GM19324 (cell line): ENCODE measurements at regions not wholly inside any gene's neighbourhood (a gene's known extent, or its start where the extent isn't known, plus 50 kb on each side); places are given as distances from the start of the nearest gene placed in this dataset.

Experiments
- ATAC-seq: cut with Tn5 transposase; IDR thresholded peaks from one replicate; pipeline ENCODE4 v1.9.1; 2021; ENCODE audit warnings: mild to moderate bottlenecking, moderate library complexity; ENCODE audit not compliant: unreplicated experiment, low FRiP score

DNA sequence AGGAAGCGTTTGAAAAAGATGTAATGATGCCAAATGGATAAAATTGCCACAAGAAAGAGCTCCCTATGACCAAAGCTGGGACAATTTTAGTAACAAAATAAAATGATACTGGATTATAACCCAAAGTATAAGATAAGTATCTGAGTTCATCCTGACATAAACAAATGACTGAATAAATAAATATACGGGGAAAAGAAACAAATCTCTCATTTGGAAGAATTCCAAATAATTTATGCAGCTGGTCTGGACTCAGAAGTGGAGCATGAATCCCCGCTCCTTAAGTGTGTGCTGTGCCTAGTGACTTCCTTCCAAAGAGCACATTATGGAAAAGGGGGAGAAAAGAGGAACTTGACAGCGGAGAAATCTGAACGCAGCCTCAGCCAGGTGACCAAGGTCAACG is 186.2 kb downstream of the RAMP3 start:
- ATAC-seq, result no peak

DNA sequence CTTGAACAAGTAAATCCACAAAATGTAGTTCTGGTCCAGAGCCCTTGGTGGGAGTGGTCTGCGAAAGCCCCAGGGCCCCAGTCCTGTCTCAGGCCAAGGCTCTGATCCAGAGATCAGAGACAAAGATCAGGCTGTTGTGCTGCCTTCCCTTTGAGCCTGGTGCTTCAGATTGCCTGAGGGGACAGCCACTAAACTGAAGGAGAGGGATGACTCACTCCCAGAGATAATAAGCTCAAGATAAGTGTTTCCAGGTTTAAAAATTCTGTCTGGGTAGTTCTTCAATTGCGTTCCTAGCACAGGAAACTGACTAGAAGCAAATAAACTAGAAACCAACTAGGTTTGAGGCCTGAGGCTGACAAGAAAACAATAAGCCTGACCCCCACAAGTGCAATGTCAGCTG is 190.2 kb downstream of the RAMP3 start:
- ATAC-seq, result no peak

DNA sequence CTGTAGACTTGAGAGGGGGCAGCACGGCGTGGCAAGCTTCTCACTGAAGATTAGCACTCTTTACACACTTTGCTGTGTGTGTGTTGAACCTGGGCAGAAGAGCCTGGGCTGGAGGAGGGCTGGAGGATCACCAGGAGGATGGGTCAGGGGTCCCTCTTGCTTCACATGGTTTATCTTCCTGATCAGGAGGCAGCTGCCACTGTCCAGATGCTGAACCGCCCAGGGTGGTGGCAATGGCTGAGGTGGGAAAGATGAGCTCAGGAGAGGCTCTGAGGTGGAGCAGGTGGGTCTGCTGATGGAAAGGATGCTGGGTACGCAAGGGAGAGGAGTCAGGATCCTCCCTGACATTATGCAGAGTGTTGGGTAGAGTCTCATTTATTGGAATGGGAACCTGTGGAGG is 191.5 kb downstream of the RAMP3 start:
- no peak for ATAC-seq

DNA sequence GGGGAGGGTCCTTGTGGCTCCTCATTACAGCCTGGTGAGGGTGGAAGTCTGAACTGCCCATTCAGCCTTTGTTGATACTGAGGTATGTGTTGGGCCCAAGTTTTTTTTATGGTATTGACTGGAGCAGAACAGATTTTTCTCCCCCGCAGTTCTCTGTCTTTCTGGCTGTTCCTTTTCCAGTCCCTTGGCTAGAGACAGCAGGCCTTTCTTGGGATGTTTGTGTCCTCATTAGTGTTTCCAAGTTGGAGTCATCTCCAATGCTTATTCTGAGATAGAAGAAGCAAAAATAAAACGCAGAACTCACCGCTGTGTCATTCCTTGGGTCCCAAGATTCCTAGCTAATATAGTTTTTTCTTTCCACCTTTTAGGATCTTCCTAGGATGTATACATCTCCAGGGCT is 193.3 kb downstream of the RAMP3 start:
- ATAC-seq, result no peak

DNA sequence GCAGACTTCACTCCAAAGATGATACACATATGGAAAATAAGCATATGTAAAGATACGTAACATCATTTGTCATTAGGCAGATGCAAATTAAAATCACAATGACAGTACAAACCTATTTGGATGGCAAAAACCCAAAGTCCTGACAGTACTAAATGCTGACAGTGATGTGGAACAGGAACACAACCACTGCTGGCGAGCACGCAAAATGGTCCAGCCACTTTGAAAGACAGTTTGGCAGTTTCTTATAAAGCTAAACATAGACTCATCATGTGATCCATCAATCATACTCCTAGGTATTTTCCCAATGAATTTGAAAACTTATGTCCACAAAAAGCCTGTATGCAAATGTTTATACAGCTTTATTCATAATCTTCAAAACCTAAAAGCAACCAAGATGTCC is 200.7 kb downstream of the RAMP3 start:
- ATAC-seq, result no peak

DNA sequence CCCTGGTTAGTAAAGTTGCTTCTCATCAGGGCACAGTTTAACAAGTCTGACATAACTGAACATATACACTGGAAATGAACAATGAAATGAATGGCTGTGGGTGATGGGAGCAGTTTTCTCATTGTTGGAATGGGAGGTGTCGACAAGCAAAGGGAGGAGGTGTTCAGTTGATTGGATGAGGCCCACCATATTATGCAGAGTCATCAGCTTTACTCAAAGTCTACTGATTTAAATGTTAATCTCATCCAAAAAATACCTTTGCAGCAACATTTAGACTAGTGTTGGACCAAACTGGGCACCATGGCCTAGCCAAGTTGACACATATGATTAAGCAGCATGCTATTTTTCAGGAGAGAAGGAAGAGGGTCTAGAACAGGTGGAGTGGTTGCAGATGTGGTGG is 201.7 kb downstream of the RAMP3 start:
- ATAC-seq, result no peak

DNA sequence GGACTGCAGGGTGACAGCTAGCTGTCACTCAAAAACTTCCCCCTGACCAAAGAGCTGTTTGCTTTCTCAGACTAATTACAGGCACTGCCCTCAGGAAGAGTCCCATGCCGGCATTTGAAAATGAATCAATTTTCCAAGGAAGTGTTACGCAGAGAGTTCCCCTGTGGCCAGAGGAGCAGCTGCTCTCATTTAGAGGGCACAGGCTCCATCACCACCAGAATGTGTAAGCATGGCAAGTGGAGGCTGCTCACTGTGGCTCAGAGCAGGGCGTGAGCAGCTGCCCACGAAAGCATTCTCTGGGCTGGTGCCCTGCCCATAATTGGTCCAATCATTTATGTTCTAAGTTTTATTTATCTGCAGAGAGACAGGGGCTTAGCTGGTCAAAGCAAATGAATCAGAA is 202.2 kb downstream of the RAMP3 start:
- ATAC-seq, result no peak

DNA sequence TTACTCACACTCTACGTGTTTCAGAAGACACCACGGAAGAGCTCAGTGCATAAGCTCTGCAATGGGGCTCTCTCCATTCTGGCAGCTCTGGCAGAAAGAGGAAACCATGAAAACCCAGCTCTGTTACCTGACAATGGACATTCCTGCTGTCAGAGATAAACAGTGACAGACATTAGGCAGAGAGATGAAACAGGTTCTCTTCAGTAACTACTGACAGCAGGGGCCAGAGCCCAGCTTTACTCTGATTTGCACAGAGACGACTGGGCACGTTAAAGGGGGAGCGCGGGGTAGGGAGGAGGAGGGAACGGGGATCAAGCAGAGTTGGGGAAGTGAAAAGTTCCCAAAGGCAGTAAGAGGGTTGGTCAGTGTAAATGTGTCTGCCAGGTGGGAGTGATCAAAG is 206.1 kb downstream of the RAMP3 start:
- ATAC-seq, result no peak

DNA sequence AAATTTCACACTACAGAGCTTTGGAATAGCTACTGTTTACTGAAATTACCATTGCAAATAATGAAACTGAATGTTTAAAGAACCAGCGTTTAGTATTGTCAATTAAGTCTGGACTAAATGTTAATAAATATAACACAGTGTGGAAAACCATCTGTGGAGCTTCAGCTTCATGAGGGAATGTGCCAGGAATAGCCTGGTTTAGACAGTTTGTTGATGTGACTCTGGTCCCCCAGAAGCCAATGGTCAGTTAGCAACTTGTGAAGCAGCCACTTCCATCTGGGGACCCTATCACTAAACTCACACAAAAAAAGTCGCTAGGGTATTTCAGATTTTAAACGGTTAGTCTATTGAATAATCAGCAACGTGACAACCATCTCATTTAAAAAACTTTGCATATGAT is 207.8 kb downstream of the RAMP3 start:
- ATAC-seq, result no peak

DNA sequence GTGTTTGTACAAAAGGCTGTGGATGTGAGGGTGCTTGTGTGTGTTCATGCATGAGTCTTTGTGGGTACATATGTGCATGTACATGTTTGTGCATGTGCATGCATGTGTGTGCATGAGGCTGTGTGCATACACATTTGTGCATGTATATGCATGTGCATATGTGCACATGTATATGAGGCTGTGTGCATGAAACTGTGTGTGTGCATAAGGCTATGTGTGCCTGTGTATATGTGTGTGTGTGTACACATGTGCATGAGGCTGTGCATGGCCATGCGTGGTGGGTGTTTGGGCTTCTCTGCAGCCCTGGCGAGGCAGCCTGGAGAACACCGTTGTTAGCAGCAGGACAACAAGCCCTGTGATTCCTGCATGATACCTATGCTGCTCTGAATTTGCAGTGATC is 207.7 kb upstream of the ADCY1 start:
- ATAC-seq, result no peak

DNA sequence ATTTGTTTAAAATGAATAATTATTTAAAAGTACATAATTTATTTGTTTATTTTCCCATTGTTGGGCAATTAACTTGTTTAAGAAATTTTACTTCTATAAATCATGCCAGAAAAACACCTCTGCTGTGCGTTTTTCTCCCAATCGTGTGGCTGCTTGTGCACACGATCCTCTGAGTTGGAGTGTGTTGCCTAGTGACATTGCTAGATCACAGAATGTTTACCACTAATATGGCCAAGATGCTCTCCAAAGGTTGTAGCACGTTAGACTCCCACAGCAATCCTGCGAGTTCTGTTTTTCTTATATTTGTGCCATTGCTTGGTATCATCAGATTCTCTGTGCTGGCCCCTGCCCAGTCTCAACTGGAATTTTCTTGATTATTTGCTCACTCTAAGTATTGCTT is 207.1 kb upstream of the ADCY1 start:
- no peak for ATAC-seq

DNA sequence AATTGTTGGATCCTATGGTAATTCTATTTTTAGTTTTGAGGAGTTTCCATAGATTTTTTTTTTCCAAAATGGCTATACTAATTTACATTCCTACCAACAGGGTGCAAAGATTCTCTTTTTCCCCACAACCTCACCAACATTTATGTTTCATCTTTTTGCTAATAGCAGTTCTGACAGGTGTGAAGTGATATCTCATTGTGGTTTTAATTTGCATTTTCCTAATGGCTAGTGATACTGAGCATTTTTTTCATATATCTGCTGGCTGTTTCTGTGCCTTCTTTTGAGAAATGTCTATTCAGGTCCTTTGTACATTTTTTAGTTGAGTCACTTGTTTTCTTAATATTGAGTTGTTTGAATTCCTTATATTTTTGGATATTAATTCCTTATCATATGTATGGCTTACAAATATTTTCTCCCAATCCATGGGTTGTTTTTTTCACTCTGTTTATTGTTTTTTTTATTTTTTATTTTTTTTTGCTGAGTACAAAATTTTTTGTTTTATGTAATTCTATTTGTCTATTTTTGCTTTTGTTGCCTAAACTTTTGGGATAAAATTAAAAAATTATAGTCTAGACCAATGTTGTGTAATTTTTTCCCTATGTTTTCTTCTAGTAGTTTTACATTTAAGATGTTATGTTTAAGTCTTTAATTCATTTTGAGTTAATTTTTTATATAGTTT is 205.9 kb upstream of the ADCY1 start:
- ATAC-seq, result no peak

DNA sequence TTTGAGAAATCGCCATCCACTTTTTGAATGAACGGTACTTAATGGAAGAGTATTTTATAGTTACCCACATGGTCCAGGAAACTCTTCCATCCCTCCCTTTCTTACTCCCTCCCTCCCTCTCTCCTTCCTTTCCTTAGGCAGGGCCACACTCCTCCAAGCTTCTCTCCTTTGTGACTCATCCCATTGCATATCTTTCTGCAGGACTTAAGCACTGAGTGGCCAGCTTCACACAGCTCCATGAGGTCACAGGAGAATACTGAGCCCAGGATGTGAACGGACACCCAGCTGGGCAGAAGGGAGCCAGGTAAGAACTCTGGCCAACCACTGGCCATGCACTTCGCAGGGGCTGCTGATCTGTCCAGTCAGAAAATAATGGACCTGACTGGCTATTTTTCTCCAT is 189.7 kb upstream of the ADCY1 start:
- ATAC-seq, result no peak

DNA sequence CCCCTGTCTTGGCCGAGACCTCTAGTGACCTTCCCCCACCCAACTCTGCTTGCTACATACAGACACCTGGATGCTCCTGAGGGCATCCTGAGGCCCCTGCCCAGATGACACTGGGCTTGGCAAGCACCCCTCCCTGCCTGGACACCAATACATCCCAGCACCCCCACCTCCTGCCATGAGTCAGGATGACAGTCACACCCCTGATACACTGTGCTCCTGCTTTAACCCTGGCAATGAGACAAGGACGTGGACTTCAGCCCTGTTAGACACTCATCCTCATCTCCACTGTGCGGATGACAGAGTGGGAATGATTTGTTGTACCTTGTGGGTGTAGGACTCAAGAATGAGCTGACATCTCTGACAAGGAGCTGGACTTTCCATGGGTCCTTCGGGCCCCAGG is 186.3 kb upstream of the ADCY1 start:
- ATAC-seq, result no peak

DNA sequence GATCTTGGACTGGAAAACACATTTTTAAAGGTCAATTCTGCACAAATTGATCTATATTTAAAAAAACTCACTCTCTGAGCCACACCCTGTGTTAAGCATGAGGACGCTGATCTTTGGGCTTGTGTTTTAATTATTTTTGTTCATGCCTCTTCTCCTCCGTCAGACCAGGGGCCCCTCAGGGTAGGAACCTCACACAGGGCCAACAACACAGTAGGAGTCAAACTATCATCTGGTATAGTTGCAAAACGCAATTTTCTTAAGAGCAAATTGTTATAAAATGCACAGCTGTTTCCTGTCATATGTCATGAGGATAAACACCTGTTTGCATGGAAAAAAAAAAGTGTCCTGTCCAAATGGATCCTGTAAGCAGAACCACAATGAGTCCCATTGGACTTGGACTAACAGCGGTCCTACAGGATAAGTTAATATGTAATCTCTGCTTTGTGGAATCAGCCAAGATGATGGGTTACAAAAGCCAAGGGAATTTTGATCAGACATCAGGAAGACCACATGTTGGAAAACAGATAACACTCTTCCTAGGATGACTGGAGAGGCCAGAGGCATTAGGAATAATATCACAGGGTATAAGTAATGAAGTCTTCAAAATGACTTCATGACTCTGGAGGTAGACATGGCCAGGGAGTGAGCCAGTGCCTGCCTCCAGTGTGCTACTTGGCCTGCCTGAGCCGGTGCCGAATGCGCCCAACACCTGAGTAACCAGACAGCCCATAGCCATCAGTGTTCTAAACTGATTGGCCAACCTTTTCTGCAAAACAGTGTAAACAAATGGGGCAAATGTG is 184.9 kb upstream of the ADCY1 start:
- ATAC-seq, result no peak

DNA sequence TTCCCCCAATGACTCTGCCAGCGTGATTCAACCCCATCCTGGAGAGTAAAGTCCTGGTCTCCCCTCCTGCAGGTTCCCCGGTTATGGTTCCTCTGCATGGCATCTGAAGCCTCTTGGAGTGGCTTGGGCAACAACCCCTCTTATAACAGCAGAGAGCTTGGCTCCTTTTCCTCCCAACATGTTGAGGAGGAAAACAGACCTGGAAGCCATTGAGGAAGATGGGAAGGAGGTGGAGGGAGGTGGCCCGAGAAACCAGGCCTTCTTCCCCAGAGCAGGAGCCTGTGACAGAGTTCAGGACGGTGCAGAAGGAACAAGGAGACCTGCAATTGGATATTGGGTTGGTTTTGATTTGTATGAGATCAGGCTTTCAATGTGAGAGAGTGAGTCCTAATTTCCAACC is 184.0 kb upstream of the ADCY1 start:
- ATAC-seq, result no peak

DNA sequence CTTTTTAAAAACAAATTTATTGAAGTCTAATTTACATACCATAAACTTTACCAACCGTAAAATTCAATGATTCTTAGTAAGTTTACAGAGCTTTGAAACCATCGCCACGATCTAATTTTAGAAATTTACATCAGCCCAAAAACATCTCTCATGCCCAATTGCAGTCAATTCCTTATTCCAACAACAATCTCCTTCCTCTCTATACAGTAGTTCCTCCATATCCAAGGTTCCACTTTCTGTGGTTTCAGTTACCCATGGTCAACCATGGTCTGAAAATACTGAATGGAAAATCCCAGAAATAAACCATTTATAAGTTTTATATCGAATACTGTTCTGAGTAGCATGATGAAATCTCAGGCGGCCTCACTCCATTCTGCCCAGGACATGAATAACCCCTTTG is 183.4 kb upstream of the ADCY1 start:
- ATAC-seq, result no peak

DNA sequence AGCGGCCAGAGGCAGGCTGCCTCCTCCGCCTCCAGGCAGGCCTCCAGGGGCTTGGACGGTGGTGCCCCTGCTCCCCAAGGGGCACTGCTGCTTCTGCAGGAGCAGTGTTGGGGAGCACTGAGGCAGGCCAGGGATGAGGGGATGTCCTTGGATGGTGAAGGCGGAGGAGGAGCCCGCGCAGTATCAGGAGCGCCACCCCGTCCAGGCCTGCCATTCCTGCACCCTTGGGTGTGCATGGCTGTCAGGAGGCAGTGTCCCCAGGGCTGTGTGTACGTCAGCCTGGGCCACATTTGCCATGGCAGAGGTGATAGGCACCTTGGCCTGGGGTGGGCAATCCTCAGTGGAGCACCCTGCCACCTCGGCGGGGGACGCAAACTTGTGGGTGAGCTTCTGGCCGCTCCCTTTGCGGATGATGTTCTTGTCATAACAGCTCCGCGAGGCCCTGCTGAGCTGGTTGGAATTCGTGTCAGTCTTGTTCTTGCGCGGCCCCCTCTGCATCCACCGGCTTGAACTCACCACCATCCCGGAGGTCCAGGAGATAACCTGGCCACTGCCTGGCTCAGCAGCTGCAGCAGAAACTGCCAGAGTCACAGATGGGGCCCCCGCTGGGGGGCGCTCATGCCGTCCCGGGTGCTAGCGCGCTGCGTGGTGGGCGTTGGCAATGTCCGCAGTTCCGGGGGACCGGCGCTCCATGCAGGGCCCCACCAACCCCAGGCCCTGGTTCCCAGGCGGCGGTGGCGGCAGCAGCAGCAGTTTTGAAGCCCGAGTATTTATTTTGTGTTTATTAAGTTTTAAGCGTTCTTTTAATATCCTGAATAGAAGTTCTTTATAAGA is 182.3 kb upstream of the ADCY1 start:
- ATAC-seq, result no peak

DNA sequence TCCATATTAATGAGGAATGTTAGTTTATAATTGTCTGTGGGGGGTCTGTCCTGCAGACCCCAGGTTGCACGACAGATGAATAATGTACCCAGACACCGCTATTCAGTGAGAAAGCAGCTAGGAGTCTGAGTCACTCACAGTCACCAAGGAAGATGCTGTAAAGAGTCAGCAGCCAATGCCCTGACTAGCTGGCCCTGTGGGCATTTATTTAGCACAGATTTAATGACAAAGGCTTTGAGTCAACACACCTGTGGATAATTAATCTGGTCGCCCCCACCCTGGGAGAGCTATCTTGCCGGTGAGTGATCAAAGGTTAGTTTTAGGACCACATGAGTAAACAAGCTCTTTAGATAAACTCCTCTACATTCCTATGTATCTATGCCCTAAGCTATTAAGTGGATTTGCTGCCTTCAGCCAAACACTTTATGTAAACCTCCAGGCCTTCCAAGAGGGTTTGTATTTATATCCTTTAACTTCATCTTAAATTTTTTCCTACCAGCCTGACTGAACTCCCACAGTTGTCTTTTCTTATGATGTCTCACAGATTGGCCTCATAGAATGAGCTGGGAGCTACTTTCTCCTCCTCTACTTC is 180.0 kb upstream of the ADCY1 start:
- ATAC-seq, result no peak

DNA sequence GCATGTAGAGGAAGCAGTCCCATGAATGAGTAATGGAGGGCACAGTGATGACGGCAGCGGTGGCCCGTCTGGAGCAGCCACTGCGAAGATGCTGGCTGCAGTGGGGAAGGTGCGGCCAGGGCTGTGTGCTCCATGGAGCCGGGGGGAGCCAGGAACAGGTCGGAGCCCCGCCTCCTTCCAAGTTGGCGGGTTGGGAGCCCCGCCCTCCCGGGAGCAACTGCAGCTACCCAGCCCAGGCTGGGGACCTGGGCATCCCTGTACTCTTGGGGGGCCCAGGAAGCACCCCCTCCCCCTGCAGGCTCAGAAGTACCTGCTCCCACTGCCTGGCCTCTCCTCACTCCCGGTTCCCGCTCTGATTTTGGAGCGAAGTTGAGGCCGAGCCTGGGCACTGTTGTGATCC is 175.1 kb upstream of the ADCY1 start:
- no peak for ATAC-seq

DNA sequence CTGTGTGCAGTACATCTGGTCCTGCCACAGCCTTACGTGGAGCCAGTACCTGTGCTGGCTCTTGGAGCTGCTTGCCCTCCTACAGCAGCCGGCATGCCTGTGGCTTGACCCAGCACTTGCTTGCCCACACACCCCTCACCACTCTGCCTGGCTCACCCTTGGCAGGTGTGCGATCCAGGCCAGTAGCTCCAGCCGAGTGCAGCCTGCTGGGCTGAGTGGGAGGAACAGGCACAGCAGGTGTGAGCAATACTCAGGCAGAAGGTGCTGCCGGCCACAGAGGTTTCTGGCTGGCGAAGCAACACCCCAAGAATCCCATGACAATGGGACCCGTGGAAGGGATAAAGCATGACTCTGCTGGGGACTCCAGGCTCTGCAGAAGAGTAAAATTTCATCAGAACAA is 173.5 kb upstream of the ADCY1 start:
- ATAC-seq, result no peak
